A673 (cell line): ENCODE measurements at regions not wholly inside any gene's neighbourhood (a gene's known extent, or its start where the extent isn't known, plus 50 kb on each side); places are given as distances from the start of the nearest gene placed in this dataset.

Experiments
- BruUV-seq: library from RNA; stranded (reverse); fragments of 400-500 nt; replicated peaks from 2 replicates; lab custom pipeline; 2021; lab: Mats Ljungman, UMichigan
- CTCF ChIA-PET: fragments of 300-600 bp; sonication (Branson Sonifier 250); formaldehyde crosslinking; loops from one replicate; lab custom pipeline; 2022; ENCODE audit warnings: antibody characterized with exemption; lab: Charles Lee
- POLR2A ChIA-PET: fragments of 300-600 bp; sonication (Branson Sonifier 250); formaldehyde crosslinking; loops from one replicate; lab custom pipeline; 2022; ENCODE audit warnings: antibody characterized with exemption; ENCODE audit not compliant: low non-redundant PET; lab: Charles Lee
- DNase-seq: peaks from one replicate; pipeline ENCODE4 v3.0.0-alpha.2; 2015; ENCODE audit warnings: low spot score
- H3K27ac ChIP-seq: fragments of 200-600 bp; sonication (generic); 2 replicates; pipeline ENCODE4 v1.5.1; 2016; ENCODE audit warnings: mixed run types, low read depth, mild to moderate bottlenecking, mixed read lengths, antibody characterized with exemption, low read length; ENCODE audit not compliant: poor library complexity, severe bottlenecking
- H3K27me3 ChIP-seq: fragments of 200-600 bp; sonication (generic); replicated peaks from 2 replicates; pipeline ENCODE4 v1.6.1; 2017; ENCODE audit warnings: mixed run types, low read depth, mild to moderate bottlenecking, mixed read lengths, antibody characterized with exemption, low read length; ENCODE audit not compliant: insufficient read depth, poor library complexity
- H3K36me3 ChIP-seq: fragments of 200-600 bp; sonication (generic); 2 replicates; pipeline ENCODE4 v1.6.1; 2016; ENCODE audit warnings: mixed run types, mild to moderate bottlenecking, mixed read lengths, antibody characterized with exemption, low read length; ENCODE audit not compliant: insufficient read depth, poor library complexity, severe bottlenecking
- H3K4me1 ChIP-seq: fragments of 200-600 bp; sonication (generic); 2 replicates; pipeline ENCODE4 v1.6.1; 2017; ENCODE audit warnings: mixed run types, mild to moderate bottlenecking, mixed read lengths, antibody characterized with exemption, low read length; ENCODE audit not compliant: insufficient read depth, poor library complexity, severe bottlenecking
- H3K4me3 ChIP-seq: fragments of 200-600 bp; sonication (generic); 2 replicates; pipeline ENCODE4 v1.5.1; 2016; ENCODE audit warnings: low read depth, mixed run types, mild to moderate bottlenecking, mixed read lengths, low read length; ENCODE audit not compliant: poor library complexity, severe bottlenecking
- H3K9me3 ChIP-seq: fragments of 200-600 bp; sonication (generic); 2 replicates; pipeline ENCODE4 v1.6.1; 2016; ENCODE audit warnings: mixed run types, low read depth, mild to moderate bottlenecking, mixed read lengths, antibody characterized with exemption, low read length; ENCODE audit not compliant: poor library complexity, severe bottlenecking
- CTCF ChIP-seq: fragments of 300-800, 200-600 bp; sonication (generic); conservative IDR thresholded peaks from 2 replicates; pipeline ENCODE4 v1.5.1; 2017; ENCODE audit warnings: low read depth, mild to moderate bottlenecking, antibody characterized with exemption, low read length, moderate library complexity, mixed read lengths
- EZH2 ChIP-seq: fragments of 200-600 bp; sonication (generic); IDR thresholded peaks from 2 replicates; pipeline ENCODE4 v1.6.1; 2017; ENCODE audit warnings: borderline replicate concordance, low read depth, mild to moderate bottlenecking, mixed read lengths, antibody characterized with exemption, low read length; ENCODE audit not compliant: poor library complexity, severe bottlenecking
- intact Hi-C: fragments of 100-400 bp; cut with micrococcal nuclease; formaldehyde crosslinking; loops from one replicate; pipeline ENCODE4 v1.10.0; 2022; ENCODE audit not compliant: unreplicated experiment

GRCh38 chr3:118476885-118477618 is 557.6 kb downstream of the IGSF11 start:
- Histone ChIP-seq H3K4me3 (no peak overlapping the region), H3K27me3 (no peaks in the 10 kb centered on the region), H3K36me3 (no peaks in the 10 kb centered on the region), H3K27ac (no peak overlapping the region), H3K4me1 (no peaks in the 10 kb centered on the region), H3K9me3 (no peaks in the 10 kb centered on the region)
- BruUV-seq: no TSS peak
- no peak for TF ChIP-seq EZH2
- TF ChIP-seq CTCF: no peak
- intact Hi-C loops: no loop called here
- DNase-seq: no peak
- CTCF ChIA-PET: no interaction called here
- POLR2A ChIA-PET: no interaction called here

- no peaks in the 10 kb centered on the region for H3K27me3 ChIP-seq
- TF ChIP-seq CTCF (no peak), EZH2 (no peak)
- no TSS peak for BruUV-seq
- intact Hi-C loops: no loop called here
- DNase-seq: no peak
- H3K27ac ChIP-seq: no peak overlapping the region
- ChIA-PET CTCF (no interaction called here), POLR2A (no interaction called here)
- no peak overlapping the region for H3K4me3 ChIP-seq
- H3K9me3 ChIP-seq: no peaks in the 10 kb centered on the region
- H3K4me1 ChIP-seq: no peaks in the 10 kb centered on the region
- H3K36me3 ChIP-seq: no peaks in the 10 kb centered on the region
These were observed 556.9 kb downstream of the IGSF11 start for GRCh38 chr3:118477768-118478167.

- BruUV-seq: no TSS peak
- Histone ChIP-seq H3K27me3 (no peaks in the 10 kb centered on the region), H3K27ac (no peak overlapping the region), H3K9me3 (no peaks in the 10 kb centered on the region), H3K4me3 (no peak overlapping the region), H3K36me3 (no peaks in the 10 kb centered on the region), H3K4me1 (no peaks in the 10 kb centered on the region)
- POLR2A ChIA-PET: no interaction called here
- intact Hi-C loops: no loop called here
- no peak for TF ChIP-seq CTCF
- TF ChIP-seq EZH2: no peak
- CTCF ChIA-PET: no interaction called here
- no peak for DNase-seq
These were observed 555.9 kb downstream of the IGSF11 start for GRCh38 chr3:118478706-118479276.
